Ishikawa (cell line): ENCODE measurements at regions not wholly inside any gene's neighbourhood (a gene's known extent, or its start where the extent isn't known, plus 50 kb on each side); places are given as distances from the start of the nearest gene placed in this dataset.

Source experiments
- CEBPB ChIP-seq: IDR thresholded peaks from 2 replicates; pipeline ENCODE4 v1.6.1; 2012
- CREB1 ChIP-seq: IDR thresholded peaks from 2 replicates; pipeline ENCODE4 v1.6.1; 2012; ENCODE audit warnings: low read depth
- EGR1 ChIP-seq: IDR thresholded peaks from 2 replicates; pipeline ENCODE4 v1.6.1; 2012
- EP300 ChIP-seq: IDR thresholded peaks from 2 replicates; pipeline ENCODE4 v1.6.1; 2012; ENCODE audit warnings: borderline replicate concordance
- NFIC ChIP-seq: IDR thresholded peaks from 2 replicates; pipeline ENCODE4 v1.6.1; 2012
- RAD21 ChIP-seq: IDR thresholded peaks from 2 replicates; pipeline ENCODE4 v1.6.1; 2012; ENCODE audit warnings: low read depth
- TAF1 ChIP-seq: IDR thresholded peaks from 2 replicates; pipeline ENCODE4 v1.6.1; 2012; ENCODE audit warnings: low read depth, mild to moderate bottlenecking
- YY1 ChIP-seq: IDR thresholded peaks from 2 replicates; pipeline ENCODE4 v1.6.1; 2012; ENCODE audit warnings: low read depth
- ZBTB7A ChIP-seq: IDR thresholded peaks from 2 replicates; pipeline ENCODE4 v1.6.1; 2012; ENCODE audit warnings: low read depth
- TF ChIP-seq, protein P1 (sequence below): IDR thresholded peaks from 2 replicates; pipeline ENCODE4 v1.6.1; 2012; ENCODE audit warnings: low read depth, mild to moderate bottlenecking
- TF ChIP-seq, protein P2 (sequence below): IDR thresholded peaks from 2 replicates; pipeline ENCODE4 v1.6.1; 2012
- TF ChIP-seq, protein P3 (sequence below): IDR thresholded peaks from 2 replicates; pipeline ENCODE4 v1.6.1; 2012

DNA sequence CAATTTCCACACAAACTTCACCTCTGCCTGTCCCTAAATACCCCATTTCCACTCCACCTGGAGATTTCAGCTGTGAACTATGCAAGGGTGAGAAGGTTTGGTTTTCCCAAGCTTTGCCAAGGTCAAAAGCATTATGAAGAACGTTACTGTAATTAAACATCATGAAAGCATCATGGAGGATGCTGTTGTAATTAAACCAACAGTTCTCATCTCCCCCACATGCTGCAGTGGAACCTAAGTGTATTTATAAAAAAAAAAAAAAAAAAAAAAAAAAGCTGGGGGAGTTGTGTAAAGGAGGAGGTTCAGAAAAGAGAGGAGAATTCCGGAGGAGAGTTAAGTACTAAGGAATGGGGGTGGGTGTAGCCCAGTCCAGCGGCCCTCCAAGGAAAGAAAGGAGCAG is 474.9 kb upstream of the JARID2 start:
- TF ChIP-seq, protein P1, sequence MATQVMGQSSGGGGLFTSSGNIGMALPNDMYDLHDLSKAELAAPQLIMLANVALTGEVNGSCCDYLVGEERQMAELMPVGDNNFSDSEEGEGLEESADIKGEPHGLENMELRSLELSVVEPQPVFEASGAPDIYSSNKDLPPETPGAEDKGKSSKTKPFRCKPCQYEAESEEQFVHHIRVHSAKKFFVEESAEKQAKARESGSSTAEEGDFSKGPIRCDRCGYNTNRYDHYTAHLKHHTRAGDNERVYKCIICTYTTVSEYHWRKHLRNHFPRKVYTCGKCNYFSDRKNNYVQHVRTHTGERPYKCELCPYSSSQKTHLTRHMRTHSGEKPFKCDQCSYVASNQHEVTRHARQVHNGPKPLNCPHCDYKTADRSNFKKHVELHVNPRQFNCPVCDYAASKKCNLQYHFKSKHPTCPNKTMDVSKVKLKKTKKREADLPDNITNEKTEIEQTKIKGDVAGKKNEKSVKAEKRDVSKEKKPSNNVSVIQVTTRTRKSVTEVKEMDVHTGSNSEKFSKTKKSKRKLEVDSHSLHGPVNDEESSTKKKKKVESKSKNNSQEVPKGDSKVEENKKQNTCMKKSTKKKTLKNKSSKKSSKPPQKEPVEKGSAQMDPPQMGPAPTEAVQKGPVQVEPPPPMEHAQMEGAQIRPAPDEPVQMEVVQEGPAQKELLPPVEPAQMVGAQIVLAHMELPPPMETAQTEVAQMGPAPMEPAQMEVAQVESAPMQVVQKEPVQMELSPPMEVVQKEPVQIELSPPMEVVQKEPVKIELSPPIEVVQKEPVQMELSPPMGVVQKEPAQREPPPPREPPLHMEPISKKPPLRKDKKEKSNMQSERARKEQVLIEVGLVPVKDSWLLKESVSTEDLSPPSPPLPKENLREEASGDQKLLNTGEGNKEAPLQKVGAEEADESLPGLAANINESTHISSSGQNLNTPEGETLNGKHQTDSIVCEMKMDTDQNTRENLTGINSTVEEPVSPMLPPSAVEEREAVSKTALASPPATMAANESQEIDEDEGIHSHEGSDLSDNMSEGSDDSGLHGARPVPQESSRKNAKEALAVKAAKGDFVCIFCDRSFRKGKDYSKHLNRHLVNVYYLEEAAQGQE = no peak
- TF ChIP-seq, protein P2, sequence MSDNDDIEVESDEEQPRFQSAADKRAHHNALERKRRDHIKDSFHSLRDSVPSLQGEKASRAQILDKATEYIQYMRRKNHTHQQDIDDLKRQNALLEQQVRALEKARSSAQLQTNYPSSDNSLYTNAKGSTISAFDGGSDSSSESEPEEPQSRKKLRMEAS = no peak
- TF ChIP-seq RAD21 (no peak), EP300 (no peak), YY1 (no peak), CREB1 (no peak), TAF1 (no peak), NFIC (no peak), EGR1 (no peak), ZBTB7A (no peak), CEBPB (no peak)
- TF ChIP-seq, protein P3, sequence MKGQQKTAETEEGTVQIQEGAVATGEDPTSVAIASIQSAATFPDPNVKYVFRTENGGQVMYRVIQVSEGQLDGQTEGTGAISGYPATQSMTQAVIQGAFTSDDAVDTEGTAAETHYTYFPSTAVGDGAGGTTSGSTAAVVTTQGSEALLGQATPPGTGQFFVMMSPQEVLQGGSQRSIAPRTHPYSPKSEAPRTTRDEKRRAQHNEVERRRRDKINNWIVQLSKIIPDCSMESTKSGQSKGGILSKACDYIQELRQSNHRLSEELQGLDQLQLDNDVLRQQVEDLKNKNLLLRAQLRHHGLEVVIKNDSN = no peak
